DOHH2 (cell line): ENCODE measurements at regions not wholly inside any gene's neighbourhood (a gene's known extent, or its start where the extent isn't known, plus 50 kb on each side); places are given as distances from the start of the nearest gene placed in this dataset.

Source experiments
- H3F3A ChIP-seq: fragments of 200-600 bp; sonication (generic), shearing (Covaris generic); 2 replicates; pipeline ENCODE4 v1.6.0; 2016; ENCODE audit warnings: antibody characterized with exemption, mild to moderate bottlenecking; ENCODE audit not compliant: control insufficient read depth, insufficient read depth
- H3K27ac ChIP-seq: fragments of 200-600 bp; sonication (generic); 2 replicates; pipeline ENCODE4 v1.5.1; 2014; ENCODE audit warnings: low read depth, mild to moderate bottlenecking, low read length, moderate library complexity
- H3K27me3 ChIP-seq: fragments of 200-600 bp; sonication (generic); 2 replicates; pipeline ENCODE4 v1.6.1; 2014; ENCODE audit warnings: mild to moderate bottlenecking, low read length, mixed read lengths; ENCODE audit not compliant: control insufficient read depth
- H3K36me3 ChIP-seq: fragments of 200-600 bp; sonication (generic); 2 replicates; pipeline ENCODE4 v1.6.1; 2014; ENCODE audit warnings: mild to moderate bottlenecking, low read length, moderate library complexity, mixed read lengths; ENCODE audit not compliant: control insufficient read depth
- H3K4me1 ChIP-seq: fragments of 200-600 bp; sonication (generic); 2 replicates; pipeline ENCODE4 v1.6.1; 2014; ENCODE audit warnings: mild to moderate bottlenecking, low read length, mixed read lengths; ENCODE audit not compliant: control insufficient read depth
- H3K4me2 ChIP-seq: fragments of 200-600 bp; sonication (generic); 2 replicates; pipeline ENCODE4 v1.6.0; 2014; ENCODE audit warnings: mild to moderate bottlenecking, low read length, moderate library complexity
- H3K4me3 ChIP-seq: fragments of 200-600 bp; sonication (generic); 2 replicates; pipeline ENCODE4 v1.5.1; 2014; ENCODE audit warnings: mild to moderate bottlenecking, low read length, mixed read lengths
- H3K79me2 ChIP-seq: fragments of 200-600 bp; sonication (generic); 2 replicates; pipeline ENCODE4 v1.6.1; 2014; ENCODE audit warnings: mild to moderate bottlenecking, low read length, mixed read lengths; ENCODE audit not compliant: control insufficient read depth
- H3K9me2 ChIP-seq: fragments of 200-600 bp; sonication (generic); replicated peaks from 2 replicates; pipeline ENCODE4 v1.6.1; 2014; ENCODE audit warnings: mild to moderate bottlenecking, low read length, mixed read lengths; ENCODE audit not compliant: control insufficient read depth
- H3K9me3 ChIP-seq: fragments of 200-600 bp; sonication (generic); 2 replicates; pipeline ENCODE4 v1.6.1; 2014; ENCODE audit warnings: antibody characterized with exemption, low read length, mixed read lengths; ENCODE audit not compliant: control insufficient read depth, insufficient read depth
- H4K20me1 ChIP-seq: fragments of 200-600 bp; sonication (generic); 2 replicates; pipeline ENCODE4 v1.6.0; 2014; ENCODE audit warnings: low read depth, mild to moderate bottlenecking, antibody characterized with exemption, low read length, moderate library complexity; ENCODE audit not compliant: control insufficient read depth, insufficient read depth
- EZH2phosphoT487 ChIP-seq: fragments of 200-600 bp; sonication (generic); IDR thresholded peaks from 2 replicates; pipeline ENCODE4 v1.6.1; 2017; ENCODE audit warnings: borderline replicate concordance, mild to moderate bottlenecking, antibody characterized with exemption, low read length, moderate library complexity, mixed read lengths
- TF ChIP-seq, protein P1 (sequence below): fragments of 200-600 bp; sonication (generic); IDR thresholded peaks from one replicate; pipeline ENCODE4 v1.5.1; 2014; ENCODE audit warnings: antibody characterized with exemption, mild to moderate bottlenecking, low read depth, low read length; ENCODE audit not compliant: poor library complexity, severe bottlenecking

GRCh38 chr3:6671363-6671762 is 189.6 kb upstream of the GRM7 start:
- Histone ChIP-seq H3K4me2 (no peak overlapping the region), H3K27ac (no peak overlapping the region)

GRCh38 chr3:6679510-6679909 is 181.4 kb upstream of the GRM7 start:
- no peaks in the 10 kb centered on the region for H3K27me3 ChIP-seq
- H3K9me2 ChIP-seq, result no peaks in the 10 kb centered on the region
- H3K9me3 ChIP-seq, result no peaks in the 10 kb centered on the region
- H3F3A ChIP-seq, result no peaks in the 10 kb centered on the region
- H4K20me1 ChIP-seq, result no peaks in the 10 kb centered on the region
- no peaks in the 10 kb centered on the region for H3K36me3 ChIP-seq
- TF ChIP-seq, protein P1, sequence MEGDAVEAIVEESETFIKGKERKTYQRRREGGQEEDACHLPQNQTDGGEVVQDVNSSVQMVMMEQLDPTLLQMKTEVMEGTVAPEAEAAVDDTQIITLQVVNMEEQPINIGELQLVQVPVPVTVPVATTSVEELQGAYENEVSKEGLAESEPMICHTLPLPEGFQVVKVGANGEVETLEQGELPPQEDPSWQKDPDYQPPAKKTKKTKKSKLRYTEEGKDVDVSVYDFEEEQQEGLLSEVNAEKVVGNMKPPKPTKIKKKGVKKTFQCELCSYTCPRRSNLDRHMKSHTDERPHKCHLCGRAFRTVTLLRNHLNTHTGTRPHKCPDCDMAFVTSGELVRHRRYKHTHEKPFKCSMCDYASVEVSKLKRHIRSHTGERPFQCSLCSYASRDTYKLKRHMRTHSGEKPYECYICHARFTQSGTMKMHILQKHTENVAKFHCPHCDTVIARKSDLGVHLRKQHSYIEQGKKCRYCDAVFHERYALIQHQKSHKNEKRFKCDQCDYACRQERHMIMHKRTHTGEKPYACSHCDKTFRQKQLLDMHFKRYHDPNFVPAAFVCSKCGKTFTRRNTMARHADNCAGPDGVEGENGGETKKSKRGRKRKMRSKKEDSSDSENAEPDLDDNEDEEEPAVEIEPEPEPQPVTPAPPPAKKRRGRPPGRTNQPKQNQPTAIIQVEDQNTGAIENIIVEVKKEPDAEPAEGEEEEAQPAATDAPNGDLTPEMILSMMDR, result no peak
- TF ChIP-seq EZH2phosphoT487, result no peak
- H3K4me3 ChIP-seq, result no peak overlapping the region
- H3K4me1 ChIP-seq, result no peaks in the 10 kb centered on the region
- no peak overlapping the region for H3K4me2 ChIP-seq
- H3K27ac ChIP-seq, result no peak overlapping the region
- no peaks in the 10 kb centered on the region for H3K79me2 ChIP-seq

More at GRCh38 chr3:6671363-6671762, 189.6 kb upstream of the GRM7 start:
- Histone ChIP-seq H4K20me1 (no peaks in the 10 kb centered on the region), H3K79me2 (no peaks in the 10 kb centered on the region), H3K9me2 (no peaks in the 10 kb centered on the region), H3K36me3 (no peaks in the 10 kb centered on the region), H3K4me1 (no peaks in the 10 kb centered on the region), H3F3A (no peaks in the 10 kb centered on the region), H3K27me3 (no peaks in the 10 kb centered on the region), H3K4me3 (no peak overlapping the region), H3K9me3 (no peaks in the 10 kb centered on the region)
- TF ChIP-seq, protein P1, result no peak
- TF ChIP-seq EZH2phosphoT487, result no peak

- Histone ChIP-seq H3K9me2 (no peaks in the 10 kb centered on the region), H3K4me2 (no peak overlapping the region), H3K27me3 (no peaks in the 10 kb centered on the region), H3K79me2 (no peaks in the 10 kb centered on the region), H3K4me3 (no peak overlapping the region), H3K27ac (no peak overlapping the region), H3K4me1 (no peaks in the 10 kb centered on the region), H4K20me1 (no peaks in the 10 kb centered on the region), H3F3A (no peaks in the 10 kb centered on the region), H3K9me3 (no peaks in the 10 kb centered on the region), H3K36me3 (no peaks in the 10 kb centered on the region)
- no peak for TF ChIP-seq EZH2phosphoT487
- TF ChIP-seq, protein P1, result no peak
Observed at GRCh38 chr3:6680119-6680806, 180.7 kb upstream of the GRM7 start.
